GM18508 (cell line): ENCODE measurements at regions not wholly inside any gene's neighbourhood (a gene's known extent, or its start where the extent isn't known, plus 50 kb on each side); places are given as distances from the start of the nearest gene placed in this dataset.

ENCODE experiments used
- ATAC-seq: cut with Tn5 transposase; IDR thresholded peaks from one replicate; pipeline ENCODE4 v1.9.1; 2021; ENCODE audit warnings: moderate number of reproducible peaks; ENCODE audit not compliant: insufficient read depth, unreplicated experiment

GRCh38 chr7:106397994-106398393, 113.2 kb upstream of the NAMPT start:
- ATAC-seq = no peak

GRCh38 chr7:106394526-106394925, 109.7 kb upstream of the NAMPT start:
- ATAC-seq = no peak

GRCh38 chr7:106393564-106394251, 108.9 kb upstream of the NAMPT start:
- ATAC-seq = no peak

GRCh38 chr7:106392590-106392989, 107.8 kb upstream of the NAMPT start:
- ATAC-seq = no peak

GRCh38 chr7:106392144-106392543, 107.4 kb upstream of the NAMPT start:
- ATAC-seq = no peak

- no peak for ATAC-seq
Observed at GRCh38 chr7:106386958-106387357, 102.2 kb upstream of the NAMPT start.

- ATAC-seq = no peak
Observed at GRCh38 chr7:106384373-106384772, 99.6 kb upstream of the NAMPT start.

GRCh38 chr7:106382929-106383328, 98.1 kb upstream of the NAMPT start:
- no peak for ATAC-seq

GRCh38 chr7:106382129-106382528, 97.3 kb upstream of the NAMPT start:
- ATAC-seq = no peak

- ATAC-seq = no peak
Observed at GRCh38 chr7:106381252-106381651, 96.5 kb upstream of the NAMPT start.

- ATAC-seq = no peak
Observed at GRCh38 chr7:106377847-106378361, 93.1 kb upstream of the NAMPT start.

GRCh38 chr7:106376026-106376799, 91.4 kb upstream of the NAMPT start:
- no peak for ATAC-seq

GRCh38 chr7:106375499-106375898, 90.7 kb upstream of the NAMPT start:
- ATAC-seq = no peak

- ATAC-seq = no peak
Observed at GRCh38 chr7:106374437-106374836, 89.7 kb upstream of the NAMPT start.

GRCh38 chr7:106372595-106373318, 88.0 kb upstream of the NAMPT start:
- no peak for ATAC-seq

- ATAC-seq = no peak
Observed at GRCh38 chr7:106372126-106372525, 87.3 kb upstream of the NAMPT start.

- no peak for ATAC-seq
Observed at GRCh38 chr7:106371629-106372028, 86.8 kb upstream of the NAMPT start.

- no peak for ATAC-seq
Observed at GRCh38 chr7:106370542-106370941, 85.8 kb upstream of the NAMPT start.

- no peak for ATAC-seq
Observed at GRCh38 chr7:106369816-106370215, 85.0 kb upstream of the NAMPT start.

- no peak for ATAC-seq
Observed at GRCh38 chr7:106369352-106369751, 84.6 kb upstream of the NAMPT start.

GRCh38 chr7:106367664-106368063, 82.9 kb upstream of the NAMPT start:
- no peak for ATAC-seq
